Hindlimb muscle (tissue), 1 donor: ENCODE measurements at regions not wholly inside any gene's neighbourhood (a gene's known extent, or its start where the extent isn't known, plus 50 kb on each side); places are given as distances from the start of the nearest gene placed in this dataset.

Experiments used
- DNase-seq: peaks from one replicate; pipeline ENCODE4 v3.0.0-alpha.2; 2013

DNA sequence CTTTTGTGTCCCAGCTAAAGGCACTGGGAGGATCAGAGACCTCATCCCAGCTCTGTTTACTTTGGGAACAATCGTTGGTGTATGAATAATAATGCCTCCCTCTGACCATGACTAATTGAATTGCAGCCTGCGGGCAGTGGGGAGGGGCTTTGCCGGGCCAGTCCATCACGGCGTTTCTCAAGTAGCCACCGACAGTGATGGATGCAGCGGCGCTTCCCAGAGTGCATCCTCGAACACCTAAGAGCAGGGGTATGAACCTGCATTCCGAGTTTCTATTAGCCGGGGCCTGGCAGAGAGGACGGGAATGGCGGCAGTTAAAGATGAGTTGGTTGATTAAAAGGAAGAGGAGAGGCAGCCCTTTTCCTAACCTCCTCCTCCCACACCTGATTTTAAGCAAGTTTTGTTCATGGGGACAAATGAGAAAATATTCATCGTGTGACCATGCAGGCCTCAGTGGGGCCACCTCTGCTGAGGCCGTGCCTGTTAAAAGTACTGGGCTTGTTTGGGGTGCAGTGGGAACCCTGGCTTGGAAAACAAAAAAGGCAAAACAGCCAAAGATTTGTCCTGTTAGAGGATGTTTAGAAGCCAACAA lies 154.1 kb downstream of the FOXA2 start:
- DNase-seq, result no peak

DNA sequence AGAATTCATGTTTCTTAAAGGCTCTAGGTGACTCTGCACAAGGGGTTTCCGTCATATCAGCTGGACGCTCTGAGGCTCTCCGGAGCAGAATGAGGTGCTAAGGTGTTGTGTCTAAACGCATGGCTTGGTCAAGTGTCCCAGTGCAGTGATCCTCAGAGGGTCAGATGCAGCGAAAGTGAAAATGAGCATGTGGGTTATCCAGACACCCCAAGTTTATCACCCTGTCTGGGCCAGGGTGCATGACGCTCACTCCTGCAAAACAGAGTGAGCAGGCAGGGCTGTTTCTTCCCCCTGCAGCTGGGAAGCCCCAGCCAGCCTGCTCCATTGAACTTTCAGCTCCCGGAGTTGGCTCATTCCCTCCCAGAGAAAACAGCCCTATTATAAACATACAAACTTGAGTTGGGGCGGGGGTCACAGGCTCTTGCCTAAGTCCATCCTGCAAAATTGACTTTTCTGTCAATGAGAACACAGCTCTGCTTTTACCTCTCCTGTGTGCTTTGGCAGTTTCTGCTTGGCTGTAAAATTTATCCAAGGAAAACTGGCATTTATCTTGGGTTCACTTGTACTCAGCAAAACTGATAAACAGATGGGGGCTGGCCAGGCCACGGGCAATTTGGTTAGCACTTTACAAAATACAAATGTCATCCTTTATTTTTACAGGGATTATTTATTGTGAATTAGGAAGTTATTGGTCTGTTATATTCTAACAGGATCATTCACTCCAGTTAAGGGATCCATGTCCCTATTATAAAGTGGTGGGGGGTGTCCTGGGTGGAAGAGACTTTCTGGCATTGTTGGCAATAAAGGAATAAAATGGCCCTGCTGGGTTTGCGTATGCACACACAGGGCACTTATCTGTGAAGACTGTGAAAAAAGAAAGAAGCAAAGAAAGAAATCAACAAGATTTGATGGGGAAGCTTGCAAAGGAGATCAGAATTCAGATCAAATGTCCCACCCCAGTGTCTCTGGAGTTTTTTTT lies 154.9 kb downstream of the FOXA2 start:
- DNase-seq, result no peak

DNA sequence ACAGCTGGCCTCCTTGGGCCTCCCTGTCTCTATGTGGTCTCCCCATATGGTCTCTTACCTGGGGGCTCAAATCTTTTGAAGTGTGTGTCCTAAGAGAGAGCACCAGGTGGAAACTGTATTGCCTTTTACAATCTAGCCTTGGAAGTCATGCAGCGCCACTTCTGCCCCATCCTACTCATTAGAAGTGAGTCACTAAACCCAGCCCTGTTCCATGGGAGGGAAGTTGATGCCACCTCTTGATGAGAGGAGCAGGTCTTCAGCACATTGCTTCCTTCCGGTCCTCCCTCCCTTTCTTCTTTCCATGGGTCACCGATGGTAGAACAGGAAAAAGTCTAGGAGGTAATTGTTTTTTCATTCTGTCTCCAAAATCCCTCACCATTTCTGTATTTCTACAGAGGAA lies 156.3 kb downstream of the FOXA2 start:
- DNase-seq, result no peak

DNA sequence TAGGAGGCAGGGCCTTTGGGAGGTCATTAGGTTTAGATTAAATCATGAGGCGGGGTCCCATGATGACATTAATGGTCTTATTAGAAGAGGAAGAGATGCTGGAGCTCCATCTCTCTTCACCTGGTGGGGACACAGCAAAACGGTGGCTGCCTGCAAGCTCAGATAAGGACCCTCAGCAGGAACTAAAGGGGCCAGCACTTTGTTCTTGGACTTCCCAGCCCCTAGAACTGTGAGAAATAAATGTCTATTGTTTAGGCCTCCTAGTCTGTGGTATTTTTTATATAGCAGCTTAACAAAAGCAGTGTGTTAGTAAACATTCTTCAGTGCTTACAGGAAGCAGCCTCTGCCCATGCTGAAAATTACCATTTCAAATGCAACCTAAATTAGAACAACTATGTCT lies 157.6 kb downstream of the FOXA2 start:
- no peak for DNase-seq

DNA sequence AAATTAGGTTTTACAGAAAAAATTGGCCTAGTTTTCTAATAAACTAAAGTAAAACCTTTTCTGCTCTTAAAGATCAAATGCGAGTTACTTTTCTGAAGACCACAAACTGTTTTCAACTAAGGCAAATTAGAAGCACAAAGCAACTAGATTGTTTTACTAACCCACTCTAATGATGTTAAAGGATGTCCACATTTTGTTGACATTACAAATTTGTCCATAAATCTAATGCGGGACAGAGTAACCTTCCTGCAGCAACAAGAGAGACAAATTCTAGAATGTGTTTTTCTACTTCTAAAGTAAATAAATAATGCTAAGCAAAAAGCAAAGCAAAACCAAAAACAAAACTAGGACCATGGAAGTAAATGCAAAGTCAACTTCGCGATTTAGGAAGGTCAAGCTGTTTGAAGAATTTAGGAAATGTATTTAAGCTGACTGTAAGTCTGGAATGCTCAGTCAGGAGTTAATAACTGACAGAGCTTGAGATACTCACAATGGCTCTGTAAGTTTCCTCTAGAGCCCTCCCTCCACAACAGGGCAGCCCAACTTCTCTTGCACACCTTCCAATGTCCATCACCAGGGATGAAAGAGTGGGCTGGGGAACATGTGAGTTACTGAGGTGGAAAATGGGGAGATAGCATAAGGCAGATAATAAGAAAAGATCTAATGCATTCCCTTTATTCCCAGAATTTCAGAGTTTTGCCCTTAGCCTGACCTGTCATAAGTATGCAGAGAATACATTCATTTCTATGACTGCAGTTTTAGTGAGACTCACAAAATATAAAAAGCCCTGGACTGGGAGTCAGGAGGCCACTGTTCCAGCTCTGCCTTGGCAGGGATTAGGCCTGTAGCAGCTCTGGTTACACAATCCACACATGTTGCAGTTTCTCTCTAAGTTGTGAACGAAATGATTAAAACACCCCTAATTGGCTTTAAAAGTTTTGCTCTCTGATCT lies 158.8 kb downstream of the FOXA2 start:
- no peak for DNase-seq

DNA sequence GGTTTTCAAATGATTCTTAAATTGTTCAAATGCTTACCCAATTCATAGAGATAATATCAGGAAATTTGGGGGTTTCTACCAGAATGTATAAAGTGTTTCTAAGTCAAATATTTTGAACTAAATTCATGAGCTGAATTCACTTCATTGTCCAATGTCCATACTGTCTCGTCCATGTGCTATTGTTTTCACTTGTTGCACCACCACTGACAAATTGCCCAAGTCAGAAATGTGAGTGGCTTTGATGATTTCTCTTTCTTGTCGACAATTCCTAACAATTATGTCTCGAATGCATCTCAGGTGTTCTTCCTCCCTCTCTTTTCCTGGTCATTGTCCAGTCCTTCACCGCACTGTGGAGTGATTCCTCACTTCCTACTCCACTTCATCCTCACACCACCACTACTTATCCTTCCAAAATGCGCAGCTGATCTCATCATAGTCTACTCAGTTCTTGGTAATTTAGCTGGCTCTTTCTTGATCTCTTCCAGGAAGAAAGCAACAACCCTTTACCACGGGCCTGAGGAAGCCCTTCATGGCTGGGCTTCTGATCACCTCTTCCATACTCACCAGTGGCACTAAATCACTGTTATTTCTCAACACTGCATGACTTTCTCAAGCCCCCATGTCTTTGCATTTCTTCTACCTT lies 161.1 kb downstream of the FOXA2 start:
- DNase-seq, result no peak

DNA sequence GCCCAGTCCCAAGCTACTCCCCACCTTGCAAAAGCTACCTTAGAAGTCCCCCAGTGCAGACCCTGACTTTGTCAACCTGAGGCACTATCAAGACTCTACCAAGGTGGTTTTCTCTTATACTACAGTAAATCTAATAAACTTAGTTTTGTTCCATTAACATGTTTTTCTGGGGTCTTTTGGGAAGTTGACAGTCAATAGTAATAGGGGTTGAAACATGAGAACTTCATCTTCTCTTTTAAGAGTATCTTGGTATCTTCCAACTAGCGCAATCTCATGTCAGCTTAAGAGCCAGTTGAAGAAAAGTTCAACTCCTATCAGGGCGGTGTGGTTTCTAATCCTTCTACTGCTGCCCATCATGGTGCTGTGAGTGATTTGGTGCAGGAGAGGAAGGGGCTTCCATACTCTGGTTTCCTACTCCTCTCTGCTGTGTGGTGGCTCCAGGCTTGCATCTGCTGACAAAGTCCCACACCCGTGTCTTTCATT lies 164.2 kb downstream of the FOXA2 start:
- DNase-seq, result no peak

DNA sequence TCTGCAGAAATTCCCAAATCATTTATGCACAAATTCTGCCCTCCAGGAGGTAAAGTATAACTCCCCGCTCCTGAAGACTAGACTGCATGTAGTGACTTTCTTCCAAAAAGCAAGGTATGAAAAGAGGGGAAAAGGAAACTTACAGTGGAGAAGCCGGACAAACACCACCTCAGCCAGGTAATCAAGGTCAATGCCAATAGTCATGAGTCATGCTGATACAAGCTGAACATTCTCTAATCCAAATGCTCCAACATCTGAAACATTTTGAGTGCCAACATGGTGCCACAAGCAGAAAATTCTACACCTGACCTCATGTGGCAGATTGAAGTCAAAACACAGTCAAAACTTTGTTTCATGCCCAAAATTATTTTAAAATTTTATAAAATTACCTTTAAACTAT lies 165.6 kb downstream of the FOXA2 start:
- no peak for DNase-seq

DNA sequence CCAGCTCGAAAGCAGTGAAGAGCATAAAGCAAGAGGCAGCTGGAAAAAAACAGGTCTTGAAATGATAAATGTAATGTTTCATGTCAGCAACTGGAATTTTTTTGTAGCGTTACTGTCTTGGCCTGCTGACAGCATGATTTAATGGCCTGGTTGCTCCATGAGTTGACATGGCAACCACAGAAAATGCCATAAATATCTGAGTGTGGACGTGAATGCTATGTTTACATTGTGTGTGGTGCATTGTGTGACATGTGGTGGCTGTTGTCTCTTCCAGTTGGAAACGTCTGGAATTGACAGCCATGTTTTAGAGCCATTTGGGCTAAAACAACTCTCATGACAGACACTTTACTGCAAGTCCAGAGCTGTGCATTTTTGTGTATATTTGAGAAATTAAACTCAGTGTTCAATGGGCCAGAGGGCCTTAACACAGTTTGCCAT lies 170.0 kb downstream of the FOXA2 start:
- DNase-seq, result peak; percentile 9

DNA sequence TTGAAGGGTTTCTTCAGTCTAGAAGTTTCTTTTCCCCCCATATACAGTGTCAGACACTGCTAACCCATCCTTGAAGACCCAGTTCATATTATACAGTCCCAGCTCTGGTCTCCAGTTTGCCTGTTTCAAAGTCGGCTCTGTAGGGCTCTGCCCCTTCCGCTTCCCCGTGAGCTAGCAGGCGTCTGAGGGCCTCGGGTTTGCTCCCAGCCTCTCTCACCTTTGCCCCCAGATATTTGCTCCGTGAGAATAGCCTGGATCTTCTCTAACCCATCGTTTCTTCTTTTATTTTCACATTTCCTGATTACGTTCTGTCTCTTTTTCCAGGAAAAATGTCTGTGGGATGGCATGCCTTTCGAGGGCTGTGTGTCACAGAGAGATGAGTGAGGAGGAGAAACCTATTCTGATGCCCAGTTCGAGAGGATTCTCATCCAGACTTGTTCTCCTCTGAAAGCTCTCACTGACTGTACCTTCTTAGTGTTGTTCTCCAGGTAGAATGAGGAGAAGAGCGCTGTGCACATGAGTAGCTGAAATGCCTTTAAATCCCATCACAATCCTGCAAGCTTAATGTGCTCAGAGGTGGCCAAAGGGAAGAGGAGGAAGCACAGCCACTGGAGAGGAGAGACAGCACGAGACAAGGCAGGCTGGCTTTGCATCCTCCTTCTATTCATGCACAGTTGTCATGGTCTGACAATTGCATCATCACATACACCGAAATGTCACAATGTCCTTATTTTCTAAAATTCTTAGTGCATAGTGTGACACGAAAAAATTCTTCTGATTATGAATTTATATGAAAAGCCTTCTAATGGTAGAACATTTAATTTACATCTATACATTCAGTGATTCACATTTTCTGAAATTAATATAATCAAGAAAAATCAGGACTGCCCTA lies 171.1 kb downstream of the FOXA2 start:
- no peak for DNase-seq

DNA sequence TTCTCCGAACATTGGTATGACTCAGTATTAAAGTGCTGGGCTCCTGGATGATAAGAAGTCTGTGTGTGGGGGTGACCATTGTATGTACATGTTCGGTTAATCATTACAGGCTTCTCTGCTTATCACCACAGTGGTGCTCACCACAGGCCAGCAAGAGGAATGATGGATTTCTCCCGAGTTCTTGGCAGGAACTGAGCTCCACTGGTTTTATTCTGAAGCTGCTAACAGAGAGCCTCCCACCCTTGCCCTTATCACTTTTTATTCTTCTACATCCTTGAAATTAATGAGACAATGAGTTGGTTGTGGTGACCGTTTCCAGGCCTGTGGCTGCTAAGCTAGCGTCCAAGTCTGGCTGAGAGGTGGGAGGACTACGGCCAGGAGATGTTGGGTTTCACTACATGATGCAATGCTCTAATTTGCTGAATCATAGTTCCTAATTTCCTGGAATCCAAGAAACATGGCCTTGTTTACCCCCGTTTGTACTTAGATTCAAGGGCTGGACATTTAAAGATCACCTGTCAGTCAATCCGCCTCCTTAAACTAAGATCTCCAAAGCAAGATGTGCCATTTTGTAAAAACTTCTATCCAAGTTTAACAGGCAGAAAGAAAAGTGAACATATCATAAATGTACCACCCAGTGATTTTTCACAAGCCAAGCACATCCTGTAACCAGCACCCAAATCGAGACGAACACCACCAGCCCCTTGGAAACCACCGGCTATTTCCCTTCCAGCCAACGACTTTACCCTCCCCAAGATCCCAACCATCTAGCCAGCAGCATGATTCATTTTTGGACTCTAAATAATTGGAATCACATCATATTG lies 172.5 kb downstream of the FOXA2 start:
- no peak for DNase-seq

DNA sequence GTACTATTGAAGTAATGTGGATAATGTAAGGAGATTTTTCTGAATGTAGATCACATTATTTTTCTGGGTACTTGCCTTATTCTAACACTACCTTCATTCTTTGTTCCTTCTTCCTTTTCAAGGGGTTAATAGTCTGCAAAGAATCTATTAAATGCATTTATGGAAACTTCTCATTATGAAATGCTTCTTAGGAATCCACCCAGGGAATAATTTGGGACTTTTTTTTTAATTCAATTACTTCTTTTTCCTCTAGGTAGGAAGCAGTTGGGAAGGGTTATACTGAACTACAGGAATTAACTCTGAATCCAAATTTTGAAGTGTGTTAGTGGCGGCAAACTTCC lies 173.1 kb downstream of the FOXA2 start:
- DNase-seq, result no peak

DNA sequence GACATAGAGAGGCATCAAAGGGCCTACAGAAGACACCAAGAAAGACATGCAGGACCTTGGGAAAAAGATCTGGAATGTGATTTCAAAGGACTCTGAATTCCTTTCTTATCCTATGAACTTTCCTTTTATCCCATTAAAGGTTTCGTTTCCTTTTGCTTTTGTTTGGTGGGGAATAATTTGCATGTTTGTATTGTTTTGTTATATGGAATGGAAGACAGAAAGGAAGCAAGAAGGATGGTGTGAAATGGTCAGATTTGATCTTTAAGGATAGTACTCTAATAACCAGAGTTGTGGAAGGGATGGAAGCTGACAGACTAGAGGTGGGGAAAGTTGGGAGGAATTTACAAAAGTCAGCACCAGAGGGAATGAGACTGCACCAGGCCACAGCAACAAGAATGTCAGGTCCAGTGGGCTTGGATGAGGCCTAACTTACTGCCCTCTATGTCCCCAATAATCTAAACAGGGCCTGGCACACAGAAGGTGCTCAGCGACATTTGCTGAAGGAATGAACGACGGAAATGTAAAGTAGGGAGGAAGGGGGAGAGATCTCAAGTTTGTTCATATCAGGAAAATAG lies 173.7 kb downstream of the FOXA2 start:
- no peak for DNase-seq

DNA sequence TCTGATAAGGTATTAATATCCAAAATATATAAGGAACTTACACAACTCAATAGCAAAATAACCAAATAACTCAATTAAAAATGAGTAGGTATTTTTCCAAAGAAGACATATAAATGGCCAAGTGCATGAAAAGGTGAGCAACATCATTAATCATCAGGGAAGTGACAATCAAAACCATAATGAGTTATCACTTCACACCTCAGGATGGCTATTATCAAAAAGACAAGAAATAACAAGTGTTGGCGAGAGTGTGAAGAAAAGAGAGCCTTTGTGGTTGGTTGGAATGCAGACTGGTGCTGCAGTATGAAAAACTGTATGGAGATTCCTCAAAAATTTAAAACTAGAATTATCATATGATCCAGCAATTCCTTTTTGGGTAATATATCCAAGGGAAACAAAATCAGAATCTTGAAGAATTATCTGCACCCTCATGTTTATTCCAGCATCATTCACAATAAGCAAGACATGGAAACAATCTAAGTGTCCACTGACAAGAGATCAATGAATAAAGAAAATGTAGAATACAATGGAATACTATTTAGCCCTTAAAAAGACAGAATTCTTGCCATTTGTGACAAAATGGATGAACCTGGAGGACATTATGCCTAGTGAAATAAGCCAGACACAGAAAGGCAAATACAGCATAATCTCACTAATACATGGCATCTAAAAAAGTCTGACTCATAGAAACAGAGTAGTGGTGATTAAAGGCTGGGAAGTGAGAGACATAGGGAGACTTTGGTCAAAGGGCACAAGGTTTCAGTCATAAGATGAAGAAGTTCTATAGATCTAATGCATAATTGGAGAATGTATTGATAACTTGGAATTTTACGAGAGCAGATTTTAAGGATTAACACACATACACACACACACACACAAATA lies 175.6 kb downstream of the FOXA2 start:
- DNase-seq, result no peak

DNA sequence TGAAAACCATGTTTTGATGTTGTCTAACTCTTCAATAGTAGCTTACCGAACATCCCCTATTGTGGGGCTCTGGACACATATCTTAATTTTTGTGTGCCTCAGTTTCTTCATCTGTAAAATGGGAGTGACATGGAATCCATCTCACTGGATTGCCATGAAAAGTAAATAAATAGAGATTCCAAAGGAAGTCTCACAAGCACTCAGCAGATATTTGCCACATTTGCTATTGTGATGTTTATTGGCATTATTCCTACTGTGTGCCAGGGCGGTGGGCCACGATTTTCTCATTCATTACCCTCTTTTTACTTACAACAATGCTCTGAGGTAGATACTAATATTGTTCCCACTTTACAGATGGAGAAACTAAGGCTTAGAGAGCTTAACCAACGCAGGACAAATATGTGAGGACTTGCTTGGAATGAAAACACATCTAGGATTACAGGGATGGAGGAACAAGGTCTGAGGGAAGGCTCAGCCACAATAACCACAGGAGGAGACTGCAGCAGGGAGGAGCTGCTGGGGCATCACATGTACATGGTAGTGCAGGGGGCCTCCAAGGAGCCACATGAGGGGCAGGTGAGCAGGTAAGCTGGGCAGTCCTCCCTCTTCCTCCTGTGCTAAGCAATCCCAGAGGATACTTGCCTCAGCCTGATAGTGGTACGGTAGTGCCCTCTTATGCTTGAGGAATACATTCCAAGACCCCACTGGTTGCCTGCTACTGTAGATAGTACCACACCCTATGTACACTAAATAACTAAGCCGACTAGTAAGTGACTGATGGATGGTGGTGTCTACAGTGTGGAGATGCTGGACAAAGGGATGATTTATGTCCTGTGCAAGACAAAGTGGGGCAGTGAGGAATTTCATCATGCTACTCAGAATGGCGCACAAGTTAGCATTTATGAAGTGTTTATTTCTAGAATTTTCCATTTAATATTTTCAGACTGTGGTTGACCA lies 176.9 kb downstream of the FOXA2 start:
- no peak for DNase-seq

DNA sequence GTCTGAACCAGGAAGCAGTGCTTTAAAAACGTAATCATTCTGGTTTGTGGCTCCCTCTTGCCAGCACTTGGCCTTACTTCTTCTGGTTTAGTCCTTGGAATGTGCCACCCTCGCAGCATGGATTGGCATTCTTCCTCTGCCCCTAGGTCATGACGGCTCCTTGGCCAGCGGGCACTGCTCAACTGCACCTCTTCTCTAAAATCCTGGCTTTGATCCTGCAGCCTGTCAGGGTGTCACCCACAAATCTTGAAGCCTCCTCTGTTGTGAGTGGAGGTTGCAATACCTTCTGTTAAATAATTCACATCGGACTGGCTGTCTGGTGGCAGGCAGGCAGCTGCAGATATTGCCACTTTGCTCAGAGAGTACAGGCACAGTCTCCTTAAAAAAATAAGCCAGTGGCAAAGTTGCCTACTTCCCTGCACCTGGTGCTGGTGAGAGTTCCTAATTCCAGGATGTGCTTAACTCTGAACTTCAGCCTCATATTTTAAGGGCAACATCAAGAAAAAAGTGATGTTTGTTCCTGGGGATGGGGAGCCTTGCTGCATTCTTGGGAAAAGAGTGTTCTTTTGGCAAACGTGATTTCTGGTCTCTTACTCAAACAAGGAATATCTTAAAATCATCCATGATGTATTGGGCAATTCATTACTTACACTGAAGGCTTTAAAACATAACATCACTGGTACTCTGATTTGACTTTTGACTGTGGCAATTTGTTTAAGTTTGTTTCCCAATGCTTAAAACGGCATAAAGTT lies 179.8 kb downstream of the FOXA2 start:
- DNase-seq, result no peak
